Parathyroid adenoma (tissue), 2 donors: ENCODE measurements at regions not wholly inside any gene's neighbourhood (a gene's known extent, or its start where the extent isn't known, plus 50 kb on each side); places are given as distances from the start of the nearest gene placed in this dataset.

Experiments used
- H2AFZ ChIP-seq: fragments of 300-600 bp; sonication (generic); one replicate; pipeline ENCODE4 v1.7.0; 2017; ENCODE audit warnings: antibody characterized with exemption, mild to moderate bottlenecking
- H3K27ac ChIP-seq: fragments of 300-600 bp; sonication (generic); one replicate; pipeline ENCODE4 v1.7.0; 2017
- H3K27me3 ChIP-seq: fragments of 300-600 bp; sonication (generic); one replicate; pipeline ENCODE4 v1.7.0; 2017; ENCODE audit warnings: low read length; ENCODE audit not compliant: control insufficient read depth, insufficient read depth
- H3K36me3 ChIP-seq: fragments of 300-600 bp; sonication (generic); one replicate; pipeline ENCODE4 v1.7.0; 2017; ENCODE audit warnings: low read length; ENCODE audit not compliant: control insufficient read depth, insufficient read depth
- H3K4me1 ChIP-seq: fragments of 300-600 bp; sonication (generic); one replicate; pipeline ENCODE4 v1.7.0; 2017; ENCODE audit warnings: control low read depth
- H3K4me2 ChIP-seq: fragments of 300-600 bp; sonication (generic); one replicate; pipeline ENCODE4 v1.7.0; 2017; ENCODE audit warnings: low read length
- H3K4me3 ChIP-seq: fragments of 300-600 bp; sonication (generic); one replicate; pipeline ENCODE4 v1.7.0; 2017; ENCODE audit warnings: low read depth, low read length
- H3K79me2 ChIP-seq: fragments of 300-600 bp; sonication (generic); one replicate; pipeline ENCODE4 v1.7.0; 2017; ENCODE audit warnings: control low read depth
- H3K9ac ChIP-seq: fragments of 300-600 bp; sonication (generic); one replicate; pipeline ENCODE4 v1.7.0; 2017; ENCODE audit warnings: mild to moderate bottlenecking
- H3K9me3 ChIP-seq: fragments of 300-600 bp; sonication (generic); one replicate; pipeline ENCODE4 v1.7.0; 2017; ENCODE audit warnings: low read length; ENCODE audit not compliant: control insufficient read depth
- TF ChIP-seq, protein P1 (sequence below): fragments of 300-600 bp; sonication (generic); IDR thresholded peaks from one replicate; pipeline ENCODE4 v1.7.0; 2017; ENCODE audit warnings: antibody characterized with exemption, mild to moderate bottlenecking
- donor health status: primary hyperparathyroidism.

DNA sequence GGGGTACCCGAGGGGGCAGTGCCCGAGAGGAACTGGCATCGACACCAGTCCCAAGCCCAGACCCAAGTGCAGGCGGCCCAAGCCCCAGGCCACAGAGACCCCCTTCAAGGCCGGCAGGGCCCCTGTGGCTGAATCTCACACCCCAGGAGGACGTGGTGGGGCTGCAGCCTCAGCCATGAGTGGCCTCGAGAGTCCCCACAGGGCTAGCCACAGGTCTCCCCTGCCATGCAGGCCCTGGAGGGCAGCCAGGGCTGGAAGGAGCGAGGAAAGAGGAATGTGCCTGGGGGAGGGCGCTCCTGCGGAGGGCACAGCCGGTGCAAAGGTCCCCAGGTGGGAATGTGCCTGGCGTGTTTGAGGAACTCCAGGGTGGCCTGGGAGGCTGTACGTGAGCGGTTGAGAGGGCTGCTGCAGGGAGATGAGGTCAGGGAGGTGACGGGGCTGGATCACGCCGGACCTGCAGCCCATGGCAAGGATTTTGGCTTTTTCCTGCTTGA, 86.1 kb downstream of the NCOR2 start:
- Histone ChIP-seq H3K4me1 (no peaks in the 10 kb centered on the region), H3K9me3 (no peaks in the 10 kb centered on the region), H2AFZ (no peak overlapping the region), H3K27ac (no peak overlapping the region), H3K9ac (no peak overlapping the region), H3K4me3 (no peak overlapping the region), H3K36me3 (no peaks in the 10 kb centered on the region), H3K79me2 (peaks cover 25% of the 10 kb centered on the region), H3K27me3 (no peaks in the 10 kb centered on the region), H3K4me2 (no peak overlapping the region)
- TF ChIP-seq, protein P1, sequence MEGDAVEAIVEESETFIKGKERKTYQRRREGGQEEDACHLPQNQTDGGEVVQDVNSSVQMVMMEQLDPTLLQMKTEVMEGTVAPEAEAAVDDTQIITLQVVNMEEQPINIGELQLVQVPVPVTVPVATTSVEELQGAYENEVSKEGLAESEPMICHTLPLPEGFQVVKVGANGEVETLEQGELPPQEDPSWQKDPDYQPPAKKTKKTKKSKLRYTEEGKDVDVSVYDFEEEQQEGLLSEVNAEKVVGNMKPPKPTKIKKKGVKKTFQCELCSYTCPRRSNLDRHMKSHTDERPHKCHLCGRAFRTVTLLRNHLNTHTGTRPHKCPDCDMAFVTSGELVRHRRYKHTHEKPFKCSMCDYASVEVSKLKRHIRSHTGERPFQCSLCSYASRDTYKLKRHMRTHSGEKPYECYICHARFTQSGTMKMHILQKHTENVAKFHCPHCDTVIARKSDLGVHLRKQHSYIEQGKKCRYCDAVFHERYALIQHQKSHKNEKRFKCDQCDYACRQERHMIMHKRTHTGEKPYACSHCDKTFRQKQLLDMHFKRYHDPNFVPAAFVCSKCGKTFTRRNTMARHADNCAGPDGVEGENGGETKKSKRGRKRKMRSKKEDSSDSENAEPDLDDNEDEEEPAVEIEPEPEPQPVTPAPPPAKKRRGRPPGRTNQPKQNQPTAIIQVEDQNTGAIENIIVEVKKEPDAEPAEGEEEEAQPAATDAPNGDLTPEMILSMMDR, result no peak

DNA sequence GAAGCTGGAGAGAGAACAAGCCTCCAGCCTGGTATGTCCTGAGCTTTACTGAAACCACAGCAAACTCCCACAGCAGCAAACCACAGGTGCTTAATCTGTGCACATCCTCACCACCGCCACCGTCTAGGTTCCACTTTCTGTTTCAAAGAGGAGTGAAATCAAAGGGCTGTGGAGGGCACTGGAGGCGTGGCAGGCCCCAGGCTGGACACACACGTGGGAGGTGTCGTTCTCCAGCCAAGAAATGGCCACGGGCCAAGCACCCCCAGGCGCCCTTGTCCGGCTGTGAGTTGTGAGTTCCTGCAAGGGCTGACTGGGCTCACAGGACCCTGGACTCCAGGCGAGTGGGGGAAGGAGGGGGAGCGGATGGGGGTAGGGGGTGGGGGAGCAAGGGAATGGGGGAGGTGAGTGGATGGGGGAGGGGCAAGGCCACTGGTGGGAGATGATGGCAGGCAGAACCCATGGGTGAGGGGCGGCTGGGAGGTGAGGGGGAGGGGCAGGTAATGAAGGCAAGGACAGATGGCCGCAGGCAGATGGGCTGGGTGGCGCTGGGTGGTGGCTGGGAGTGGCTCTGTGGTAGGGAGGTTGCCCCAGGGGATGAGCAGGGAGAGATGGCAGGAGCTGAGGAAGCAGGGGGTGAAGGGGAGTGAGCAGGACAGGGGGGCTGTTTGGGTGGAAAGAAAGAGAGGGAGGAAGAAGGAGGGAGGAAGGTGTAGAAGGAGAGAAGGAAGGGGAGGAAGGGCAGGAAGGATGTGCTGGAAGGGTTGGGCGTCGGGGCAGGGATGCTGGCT, 86.7 kb downstream of the NCOR2 start:
- H3K4me1 ChIP-seq, result no peaks in the 10 kb centered on the region
- H3K4me2 ChIP-seq, result no peak overlapping the region
- H3K4me3 ChIP-seq, result no peak overlapping the region
- no peaks in the 10 kb centered on the region for H3K9me3 ChIP-seq
- TF ChIP-seq, protein P1, result no peak
- no peak overlapping the region for H2AFZ ChIP-seq
- no peak overlapping the region for H3K27ac ChIP-seq
- peaks cover 28% of the 10 kb centered on the region for H3K79me2 ChIP-seq
- no peaks in the 10 kb centered on the region for H3K36me3 ChIP-seq
- no peaks in the 10 kb centered on the region for H3K27me3 ChIP-seq
- no peak overlapping the region for H3K9ac ChIP-seq

DNA sequence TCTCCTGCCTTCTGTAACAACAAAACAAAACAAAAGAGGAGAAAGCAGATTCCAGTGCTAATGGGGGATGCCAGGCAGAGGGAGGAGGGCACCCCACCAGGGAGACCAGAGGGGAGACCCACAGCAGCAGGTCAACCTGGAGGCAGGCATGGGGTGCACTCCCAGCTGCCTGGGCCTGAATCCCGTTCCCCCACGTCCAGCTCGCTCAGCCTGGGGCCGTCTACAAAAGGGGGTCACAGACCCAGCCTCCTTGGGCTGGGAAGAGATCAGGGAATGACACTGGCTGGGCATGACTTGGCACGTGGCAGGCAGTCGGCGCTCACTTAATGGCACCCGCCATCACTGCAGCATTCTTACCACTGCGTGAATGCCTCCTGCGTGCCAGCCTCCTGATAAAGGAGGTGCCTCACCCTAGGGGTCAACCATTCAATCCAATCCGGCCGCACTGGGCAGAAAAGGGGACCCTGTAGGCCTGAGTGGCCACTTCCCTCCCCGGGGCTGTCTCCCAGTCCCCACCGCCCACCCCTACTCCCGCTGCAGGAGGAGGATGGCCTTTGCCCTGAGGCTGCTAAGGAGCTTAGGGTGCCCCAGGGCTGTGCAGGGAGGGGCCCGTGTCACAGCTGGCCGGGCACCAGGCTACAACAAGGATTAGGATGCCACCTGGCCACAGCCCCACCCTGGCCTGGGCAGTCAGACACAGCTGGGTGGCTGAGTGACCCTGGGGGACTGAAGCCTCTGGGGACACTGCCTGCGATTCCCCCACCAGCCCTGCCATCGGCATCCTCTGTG, 87.5 kb downstream of the NCOR2 start:
- Histone ChIP-seq H3K79me2 (peaks cover 27% of the 10 kb centered on the region), H3K9ac (no peak overlapping the region), H2AFZ (no peak overlapping the region), H3K4me3 (no peak overlapping the region), H3K4me2 (no peak overlapping the region), H3K27me3 (no peaks in the 10 kb centered on the region), H3K9me3 (no peaks in the 10 kb centered on the region), H3K4me1 (no peaks in the 10 kb centered on the region), H3K27ac (no peak overlapping the region), H3K36me3 (no peaks in the 10 kb centered on the region)
- TF ChIP-seq, protein P1, result no peak

DNA sequence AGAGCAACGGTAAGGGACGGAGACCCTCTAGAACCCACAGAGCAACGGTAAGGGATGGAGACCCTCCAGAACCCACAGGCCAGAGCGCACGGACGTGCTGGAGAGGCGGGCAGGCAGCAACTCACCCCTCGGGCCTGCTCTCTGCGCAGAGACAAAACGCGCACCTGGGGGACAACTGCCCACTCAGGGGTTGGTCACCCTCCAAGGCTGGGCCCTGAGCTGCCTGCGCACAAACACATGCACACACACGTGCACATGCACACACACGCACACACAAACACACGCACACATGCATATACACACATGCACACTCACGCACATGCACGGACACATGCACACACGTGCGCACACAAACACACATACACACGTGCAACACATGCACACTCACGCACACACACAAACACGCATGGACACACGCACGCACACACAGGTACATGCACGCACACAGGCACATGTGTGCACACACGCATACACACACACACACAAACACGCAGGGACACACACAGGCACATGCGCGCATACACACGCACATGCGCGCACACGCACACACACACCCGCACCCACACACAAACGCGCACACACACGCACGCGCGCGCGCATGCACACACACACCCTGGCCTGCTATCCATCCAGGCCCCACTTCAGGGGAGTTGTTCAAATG, 88.3 kb downstream of the NCOR2 start:
- no peak overlapping the region for H3K4me3 ChIP-seq
- H3K9ac ChIP-seq, result no peak overlapping the region
- H3K4me2 ChIP-seq, result no peak overlapping the region
- H3K79me2 ChIP-seq, result peaks cover 24% of the 10 kb centered on the region
- no peak overlapping the region for H3K27ac ChIP-seq
- no peaks in the 10 kb centered on the region for H3K27me3 ChIP-seq
- TF ChIP-seq, protein P1, result no peak
- H3K36me3 ChIP-seq, result no peaks in the 10 kb centered on the region
- no peaks in the 10 kb centered on the region for H3K9me3 ChIP-seq
- H3K4me1 ChIP-seq, result no peaks in the 10 kb centered on the region
- no peak overlapping the region for H2AFZ ChIP-seq
